Activated CD4-positive, alpha-beta T cell treated with anti-CD3 and anti-CD28 coated beads, Interleukin-2, amount 50 U/mL, for 24 hours (primary cell): ENCODE measurements at regions not wholly inside any gene's neighbourhood (a gene's known extent, or its start where the extent isn't known, plus 50 kb on each side); places are given as distances from the start of the nearest gene placed in this dataset.
A peak's percentile ranks its signal among the peaks of the same experiment; 100 is the strongest.
"Not testable (repeated sequence)": the region's sequence is repeated elsewhere in the genome, so short reads cannot be mapped to it uniquely, and the experiment has no call there.

Source experiments
- DNase-seq, 2 donors: peaks; one replicate each; pipeline ENCODE4 v3.0.0-alpha.2; 2020; ENCODE audit warnings: low read depth in 1 of 2, low spot score in 1 of 2

DNA sequence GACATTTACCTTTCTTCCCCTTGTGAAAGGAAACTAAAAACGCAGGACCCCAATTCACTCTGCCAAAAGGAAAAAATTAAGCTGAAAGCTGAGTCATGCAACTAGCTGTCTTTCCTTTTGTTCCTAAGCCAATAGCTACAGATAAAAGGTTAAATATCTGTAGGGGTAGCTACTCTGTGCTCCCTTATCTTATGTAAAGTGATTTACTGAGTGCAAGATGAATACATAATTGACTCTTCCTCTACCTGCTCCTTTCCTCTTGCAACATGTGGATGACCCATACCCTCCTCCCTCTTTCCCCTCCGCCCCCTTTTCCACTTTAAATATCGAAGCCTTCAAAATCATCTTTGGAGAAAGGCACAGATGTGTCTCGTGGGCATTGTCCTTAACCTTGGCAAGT, 68.0 kb upstream of the ZNF157 start:
- no peak for DNase-seq

DNA sequence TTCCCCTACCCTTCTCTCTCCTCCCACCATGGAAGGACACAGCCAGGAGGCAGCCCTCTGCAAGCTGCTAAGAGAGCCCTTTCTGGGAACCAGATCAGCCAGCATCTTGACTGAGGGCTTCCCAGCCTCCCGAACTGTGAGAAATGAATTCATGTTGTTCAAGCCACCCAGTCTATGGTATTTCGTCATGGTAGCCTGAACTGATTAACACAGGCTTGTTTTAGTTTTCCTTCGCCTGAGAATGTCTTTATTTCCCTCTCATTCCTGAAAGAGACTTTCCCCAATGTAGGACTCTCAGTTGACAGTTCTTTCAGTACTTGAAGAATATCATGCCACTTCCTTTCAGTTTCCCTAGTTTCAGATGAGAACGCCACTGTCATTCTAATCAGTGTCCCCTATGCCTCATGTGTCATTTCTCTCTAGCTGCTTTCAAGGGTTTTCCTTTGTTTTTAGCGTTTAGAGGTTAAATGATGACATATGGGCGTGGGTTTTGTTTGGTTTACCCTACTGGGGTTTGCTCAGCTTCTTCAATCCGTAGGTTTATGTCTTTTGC, 63.8 kb upstream of the ZNF157 start:
- not testable (repeated sequence) for DNase-seq

DNA sequence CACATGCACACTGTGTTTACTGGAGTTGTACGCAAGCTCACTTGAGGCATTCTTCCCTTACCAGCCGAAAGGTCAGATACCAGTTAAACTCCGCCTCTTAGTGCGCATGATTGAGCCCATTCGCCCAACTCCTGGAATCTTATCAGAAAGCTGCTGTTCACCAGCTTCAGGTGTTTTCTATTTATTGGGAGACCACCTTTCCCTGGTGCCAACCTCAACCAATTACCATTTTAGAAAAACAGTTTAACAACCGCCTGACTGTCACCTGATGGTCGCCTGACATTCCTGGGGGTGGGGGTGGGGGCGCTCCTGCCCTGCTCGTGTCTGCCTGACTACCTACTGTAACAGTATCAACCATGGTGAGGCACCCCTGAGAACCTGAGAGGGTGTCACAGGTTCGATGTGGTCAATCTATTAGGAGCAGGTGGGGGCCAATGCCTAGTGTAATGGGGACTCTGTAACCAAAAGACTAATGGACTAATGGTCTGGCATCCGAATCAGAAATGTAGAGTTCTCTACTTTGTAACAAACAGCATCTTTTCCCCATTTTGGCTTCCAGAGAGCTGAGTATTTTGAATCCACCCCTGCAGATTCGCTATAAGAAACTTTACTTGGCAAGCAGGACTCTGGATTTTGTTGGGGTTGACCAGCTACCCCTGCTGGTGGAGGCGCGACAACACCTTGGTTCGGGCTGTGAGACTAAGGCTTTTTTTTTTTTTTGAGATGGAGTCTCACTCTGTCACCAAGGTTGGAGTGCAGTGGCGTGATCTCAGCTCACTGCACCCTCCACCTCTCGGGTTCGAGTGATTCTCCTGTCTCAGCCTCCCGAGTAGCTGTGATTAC, 58.2 kb upstream of the ZNF157 start:
- peak in 1 of 2 donors; percentile 11 for DNase-seq

DNA sequence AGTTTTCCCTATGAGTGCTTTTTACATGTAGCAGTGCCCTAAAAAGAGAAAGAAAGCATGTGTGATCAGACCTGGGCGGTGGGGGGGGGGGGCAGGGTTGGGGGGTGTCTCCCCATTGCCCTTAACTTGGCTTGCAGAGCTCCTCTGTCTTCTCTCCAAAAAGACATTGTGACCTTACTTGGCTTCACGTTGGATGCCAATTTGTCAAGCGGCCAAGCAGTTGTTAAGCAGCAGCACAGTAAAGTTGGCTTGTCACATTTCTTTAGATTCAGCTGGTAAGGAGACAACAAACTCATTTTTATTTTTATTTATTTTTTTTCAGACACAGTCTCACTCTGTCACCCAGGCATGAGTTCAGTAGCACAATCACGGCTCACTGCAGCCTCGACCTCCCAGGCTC, 57.3 kb upstream of the ZNF157 start:
- DNase-seq = no peak

DNA sequence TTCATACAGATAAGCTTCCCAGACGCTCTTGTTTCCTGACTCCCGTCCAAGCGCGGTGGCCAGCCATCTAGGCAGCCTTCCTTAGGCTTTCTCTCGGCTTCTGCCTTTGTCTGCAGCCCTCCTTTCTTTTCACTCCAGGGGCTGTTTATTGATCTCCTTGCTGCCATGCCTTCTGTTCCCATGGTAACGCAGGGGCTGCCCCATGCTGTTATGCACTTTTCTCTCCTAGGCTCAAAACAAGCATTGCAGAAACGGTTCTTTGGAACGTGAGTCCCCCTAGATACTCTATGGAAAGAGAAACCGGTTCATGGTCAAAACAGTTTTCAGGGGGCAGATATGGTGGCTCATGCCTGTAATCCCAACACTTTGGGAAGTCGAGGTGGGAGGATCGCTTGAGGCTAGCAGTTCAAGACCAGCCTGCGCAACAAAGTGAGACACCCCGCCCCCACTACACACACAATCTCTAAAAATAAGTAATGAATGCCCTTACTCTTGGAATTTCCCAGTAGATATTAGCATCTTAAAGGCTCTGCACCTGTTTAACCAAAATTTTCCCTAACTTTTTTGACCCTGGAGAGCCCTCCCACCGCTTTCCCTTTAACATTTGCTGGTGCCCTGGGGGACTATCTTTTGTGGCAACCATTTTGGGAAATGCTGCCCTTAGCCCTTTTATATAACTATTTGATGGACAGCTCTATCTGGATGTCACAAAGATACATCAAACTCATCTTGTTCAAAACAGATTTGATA, 53.9 kb upstream of the ZNF157 start:
- no peak for DNase-seq
